Stimulated activated CD8-positive, alpha-beta memory T cell treated with anti-CD3 and anti-CD28 coated beads, Interleukin-12 subunit alpha, Interleukin-12 subunit beta, amount 100 ng/mL, for 24 hours (primary cell): ENCODE measurements at regions not wholly inside any gene's neighbourhood (a gene's known extent, or its start where the extent isn't known, plus 50 kb on each side); places are given as distances from the start of the nearest gene placed in this dataset.

Source experiments
- DNase-seq: peaks from one replicate; pipeline ENCODE4 v3.0.0-alpha.2; 2020; ENCODE audit errors: extremely low read depth

- no peak for DNase-seq
Measured at GRCh38 chr11:95717314-95717713, 72.3 kb downstream of the FAM76B start.

DNA sequence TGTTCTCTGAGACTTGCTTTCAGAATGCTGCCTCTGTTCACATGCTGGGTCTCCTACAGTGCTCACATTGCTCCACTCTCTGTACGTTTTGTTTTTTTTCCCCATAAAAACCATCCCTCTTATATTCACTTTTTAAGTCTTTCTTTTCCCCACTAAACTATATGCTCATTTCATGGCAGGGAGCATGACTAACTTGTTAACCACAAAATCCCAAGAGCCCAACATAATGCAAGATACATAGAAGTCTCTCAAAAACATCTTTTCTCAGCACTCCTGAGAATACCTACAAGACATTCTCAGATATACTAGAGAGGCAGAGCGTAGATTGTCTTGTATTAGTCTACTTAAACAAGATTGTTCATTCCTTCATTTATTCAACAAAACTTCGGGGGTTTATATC lies 73.3 kb downstream of the FAM76B start:
- DNase-seq = no peak

DNA sequence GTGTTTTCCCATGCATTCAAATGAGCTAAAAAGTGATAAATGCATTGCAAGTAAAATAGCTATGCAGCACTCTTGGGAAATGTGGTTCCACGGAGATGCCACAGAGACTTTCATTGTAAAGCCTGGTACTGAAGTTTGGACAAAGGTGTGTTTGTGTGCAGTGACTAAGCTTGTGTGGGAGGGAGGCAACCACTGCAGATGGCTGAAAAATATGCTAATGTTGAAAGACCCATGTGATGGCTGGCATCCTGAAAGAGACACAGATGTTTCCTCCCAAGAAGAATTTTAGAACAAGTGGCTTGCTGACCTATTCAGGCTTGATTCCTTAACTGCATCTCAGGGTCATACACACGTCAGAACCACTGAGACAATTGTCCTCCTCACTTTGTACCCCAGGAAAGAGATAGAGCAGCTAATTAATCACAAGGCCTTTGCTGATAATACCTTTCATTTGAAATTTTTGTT lies 73.8 kb downstream of the FAM76B start:
- DNase-seq = no peak

DNA sequence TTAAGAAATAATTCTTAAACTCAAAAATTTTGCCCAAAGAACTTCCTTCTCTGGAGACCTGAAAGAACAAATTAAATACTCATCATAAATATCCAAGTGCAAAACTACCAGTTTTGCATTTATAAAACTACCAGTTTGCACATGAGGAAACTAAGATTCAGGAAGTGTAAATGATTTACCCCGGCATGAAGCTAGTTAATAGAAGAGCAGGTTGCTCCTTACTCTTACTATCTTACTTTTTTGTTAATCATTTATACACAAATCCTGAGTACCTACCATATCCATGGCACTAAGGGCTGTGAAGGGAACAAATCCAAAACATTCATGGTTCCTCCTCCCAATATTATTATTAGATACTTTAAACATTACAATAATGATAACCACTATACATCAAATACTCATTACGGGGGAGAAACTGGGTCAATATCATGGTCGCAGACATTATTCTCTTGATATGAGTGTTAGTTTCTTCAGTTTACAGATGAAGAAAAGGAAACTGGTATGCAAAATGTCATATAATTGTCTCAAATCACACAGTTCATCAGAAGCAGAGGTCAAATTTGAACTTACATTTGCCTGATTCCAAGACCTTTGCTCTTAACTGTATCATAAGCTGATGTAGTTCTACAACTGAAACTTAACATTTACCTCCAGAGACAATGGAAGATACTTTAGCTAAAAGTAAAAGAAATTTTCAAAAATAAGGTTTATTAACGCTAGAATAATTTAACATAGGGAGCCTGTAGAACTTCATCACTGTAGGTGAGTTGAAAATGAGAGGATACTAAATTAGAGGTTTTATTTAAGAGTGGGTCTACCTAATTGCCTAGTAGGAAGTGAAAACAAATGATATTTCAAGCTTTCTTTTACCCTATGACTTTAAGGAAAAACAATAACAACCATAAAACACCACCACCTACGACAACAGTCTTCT lies 74.5 kb downstream of the FAM76B start:
- DNase-seq = no peak

DNA sequence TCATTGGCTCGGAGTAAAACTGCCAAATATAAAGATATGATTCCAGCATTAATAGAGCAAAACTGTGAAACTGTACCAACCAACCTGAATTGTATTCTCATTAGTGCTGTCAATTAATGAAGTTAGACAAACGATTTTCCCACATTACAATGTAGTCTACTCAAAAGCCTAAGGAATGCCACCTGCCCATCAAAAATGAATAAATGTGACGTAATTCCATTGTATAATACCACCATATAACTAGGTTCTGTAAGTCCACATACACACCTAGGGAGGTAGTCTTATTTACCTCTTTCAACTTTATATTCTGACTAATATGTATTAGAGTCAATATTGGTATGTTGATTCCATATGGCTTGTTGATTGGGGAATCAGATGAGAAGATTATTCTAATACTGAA lies 76.2 kb downstream of the FAM76B start:
- DNase-seq = no peak

DNA sequence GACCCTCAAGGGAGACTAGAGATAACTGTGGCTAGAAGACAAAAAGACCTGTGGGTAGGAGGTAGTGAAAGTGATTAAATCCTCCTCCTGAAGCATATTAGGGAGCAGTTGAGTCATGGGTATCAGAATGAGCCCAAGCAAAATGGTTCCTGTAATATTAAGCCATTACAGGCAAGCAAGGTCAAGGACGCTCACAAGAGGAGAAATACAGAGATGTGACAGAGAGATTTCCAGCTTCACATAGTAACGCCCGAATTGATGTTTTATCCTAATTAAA lies 77.7 kb downstream of the FAM76B start:
- DNase-seq = no peak

- no peak for DNase-seq
Measured at GRCh38 chr11:95711162-95711944, 78.2 kb downstream of the FAM76B start.

GRCh38 chr11:95708681-95709080 lies 80.9 kb downstream of the FAM76B start:
- DNase-seq = no peak

GRCh38 chr11:95706974-95707387 lies 82.6 kb downstream of the FAM76B start:
- no peak for DNase-seq

DNA sequence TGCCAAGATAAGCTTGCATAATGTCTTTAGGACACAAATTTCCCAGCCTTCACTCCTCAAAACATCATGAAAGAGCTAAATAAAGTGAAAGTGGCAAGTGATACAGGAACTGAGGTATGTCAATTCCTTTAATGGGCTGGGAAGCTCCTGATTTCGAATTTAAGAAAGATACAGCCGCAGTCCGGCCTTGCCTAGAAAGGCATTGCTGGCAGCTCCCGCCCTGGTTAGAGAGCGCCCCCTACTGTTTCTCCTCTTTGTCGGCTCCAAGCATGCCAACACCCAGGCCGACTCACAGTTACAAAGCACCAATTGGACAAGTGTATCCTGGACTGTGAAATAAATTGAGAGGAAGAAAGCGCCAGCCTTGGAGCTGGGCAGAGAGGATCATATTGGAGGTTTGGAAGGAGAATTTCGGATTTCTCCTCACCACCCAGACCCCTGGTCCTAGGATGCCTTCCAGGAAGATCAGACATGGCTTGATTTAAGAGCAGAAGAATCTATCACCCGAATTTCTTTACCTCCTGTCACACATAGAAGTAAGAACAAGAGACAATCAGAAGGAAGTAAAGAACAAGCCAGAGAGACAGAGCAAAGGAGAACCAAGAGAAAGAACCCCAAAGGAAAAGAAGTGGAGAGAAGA lies 84.0 kb downstream of the FAM76B start:
- DNase-seq = peak; percentile 54

DNA sequence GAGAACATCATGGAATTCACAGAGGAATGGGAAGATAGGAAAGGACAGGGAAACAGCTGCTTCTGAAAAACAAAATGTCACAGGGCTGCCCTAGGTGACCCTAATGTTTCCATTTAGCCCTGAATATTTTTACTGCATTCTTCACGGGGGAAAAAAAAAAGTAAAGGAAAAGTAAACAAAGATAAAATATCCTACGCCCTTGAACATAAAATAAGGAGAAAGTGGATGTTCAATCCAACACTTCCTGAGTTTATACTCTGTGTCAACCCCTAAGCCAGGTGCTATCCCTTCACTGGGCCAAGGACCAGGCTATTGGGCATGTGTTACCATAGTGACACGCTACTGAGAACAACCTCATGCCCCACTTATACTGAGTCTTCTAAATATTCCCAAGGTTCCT lies 84.7 kb downstream of the FAM76B start:
- no peak for DNase-seq

DNA sequence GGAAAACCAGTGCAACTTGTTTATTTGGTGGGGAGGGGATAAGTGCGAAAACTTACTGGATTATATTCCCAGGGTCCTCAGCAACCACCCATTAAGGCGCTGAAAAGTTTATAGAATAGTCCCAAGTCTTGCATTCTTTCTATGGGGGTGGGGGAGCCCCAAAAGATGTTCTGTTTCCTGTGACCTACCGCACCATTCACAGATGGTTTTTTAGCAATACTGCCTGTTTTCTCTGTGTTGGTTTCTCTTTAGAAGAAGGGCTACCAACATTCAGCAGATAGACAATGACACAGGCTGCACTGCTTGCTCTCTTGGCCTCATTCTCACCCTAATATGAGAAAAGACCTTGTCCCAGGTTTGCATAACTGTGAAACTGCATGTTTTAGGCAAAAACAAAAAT lies 86.5 kb downstream of the FAM76B start:
- DNase-seq = no peak

DNA sequence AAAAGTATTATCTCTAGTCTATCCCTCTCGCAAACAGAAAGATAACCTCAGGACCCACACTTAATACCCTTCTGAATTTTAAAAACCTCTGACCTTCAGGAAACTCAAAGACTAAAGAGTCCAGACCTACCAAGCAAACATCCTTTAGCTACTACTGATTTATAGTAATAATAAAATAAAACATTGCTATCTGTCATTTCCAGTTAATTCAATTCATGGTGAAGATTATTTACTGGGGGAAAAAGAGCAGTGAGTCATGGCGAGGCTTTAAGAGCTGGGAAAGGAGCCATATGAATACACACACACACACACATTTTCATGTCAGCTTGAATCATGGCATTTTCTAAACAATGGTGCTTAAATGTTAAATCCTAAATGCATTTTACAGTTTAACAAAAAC lies 87.1 kb downstream of the FAM76B start:
- DNase-seq = no peak

DNA sequence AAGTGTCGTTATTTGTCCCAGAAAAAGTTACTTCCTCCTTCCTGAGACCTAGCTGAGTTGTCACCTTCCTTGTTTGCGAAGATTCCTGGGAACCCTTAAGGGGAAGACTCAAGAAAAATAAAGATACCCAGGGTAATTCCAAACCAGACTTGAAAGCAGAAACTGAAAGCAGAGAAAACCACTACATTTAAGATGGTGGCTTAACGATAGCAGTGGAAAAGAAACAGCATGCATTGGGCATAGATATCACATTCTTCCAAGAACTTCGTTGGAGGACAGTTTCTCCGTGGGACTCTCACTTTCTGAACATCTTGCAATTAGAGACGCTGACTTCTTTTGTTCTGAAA lies 89.1 kb downstream of the FAM76B start:
- DNase-seq = no peak

DNA sequence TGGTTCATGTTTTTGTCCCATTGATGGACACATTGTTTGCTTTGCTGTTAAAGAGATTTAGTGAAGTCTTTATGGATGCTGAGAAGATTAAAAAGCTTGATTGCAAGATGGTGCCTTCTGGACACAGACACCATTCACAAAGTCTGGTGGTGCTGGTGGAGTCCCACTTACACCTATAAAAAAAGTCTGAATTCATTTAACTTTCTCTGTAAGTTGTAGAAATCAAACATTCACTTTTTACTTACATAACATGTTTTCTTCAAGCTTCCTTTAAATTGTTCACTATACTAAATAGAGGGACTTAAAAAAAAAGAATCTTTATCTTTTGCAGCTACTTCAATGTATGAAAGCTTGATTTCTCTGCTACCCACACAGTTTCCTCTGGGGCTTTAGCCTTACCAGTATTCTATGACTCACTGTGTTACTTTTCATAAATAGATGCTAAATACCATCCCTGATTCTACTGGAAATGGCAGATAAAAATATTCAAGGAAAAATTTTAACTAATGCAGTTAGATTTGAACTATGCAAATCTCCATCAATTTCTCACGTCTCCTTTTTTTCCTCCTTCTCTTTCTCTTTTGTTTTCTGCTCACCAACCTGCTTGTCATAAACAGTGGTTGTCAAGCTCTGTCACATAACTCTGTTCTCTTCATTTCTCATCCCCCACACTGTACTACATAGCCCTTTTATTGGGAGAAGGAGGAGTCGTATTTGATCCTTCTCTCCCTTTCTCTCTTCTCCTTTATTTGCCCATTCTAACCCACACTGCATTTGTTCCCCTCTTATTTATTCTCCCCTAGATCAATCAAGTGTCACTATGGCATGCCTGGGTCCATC lies 89.7 kb downstream of the FAM76B start:
- DNase-seq = no peak

- DNase-seq = no peak
Measured at GRCh38 chr11:95698676-95699557, 90.7 kb downstream of the FAM76B start.

DNA sequence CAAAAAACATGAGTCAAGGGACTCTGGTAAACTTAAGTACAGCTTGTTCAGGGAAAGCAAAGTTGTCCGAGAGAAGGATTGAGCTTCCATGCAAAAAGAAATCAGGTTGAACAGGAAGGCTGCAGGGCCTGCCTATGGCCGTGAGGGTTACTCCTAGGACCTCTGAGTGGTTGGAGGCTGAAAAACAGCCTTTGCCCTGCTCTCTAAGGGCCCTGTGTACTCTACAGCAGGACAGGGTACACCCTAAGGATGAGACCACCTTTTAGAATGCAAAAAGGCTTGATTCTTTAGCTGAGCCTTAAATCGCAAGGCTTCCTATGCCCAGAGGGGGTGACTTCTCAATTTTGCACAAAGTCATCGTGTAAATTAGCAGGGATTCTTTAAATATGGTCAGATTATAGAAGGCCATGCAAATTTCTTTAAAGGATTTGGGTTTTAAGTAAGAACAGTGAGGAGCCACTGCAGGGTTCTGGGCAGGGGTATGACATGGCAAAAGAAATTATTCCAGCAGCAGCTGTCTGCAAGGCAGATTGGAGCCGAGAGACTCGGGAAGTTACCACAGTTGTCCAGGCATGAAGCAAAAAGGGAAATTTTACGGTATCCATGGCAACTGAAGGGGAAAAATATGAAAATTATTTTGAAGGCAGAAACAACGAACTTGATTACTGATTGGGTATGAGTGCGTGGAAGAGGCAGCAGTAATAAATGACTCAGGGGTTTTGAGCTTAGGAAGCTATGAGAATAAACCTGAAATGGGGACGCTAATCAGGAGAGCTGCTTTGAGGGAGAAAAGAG lies 91.8 kb downstream of the FAM76B start:
- DNase-seq = no peak

- no peak for DNase-seq
Measured at GRCh38 chr11:95695181-95695580, 94.4 kb downstream of the FAM76B start.

DNA sequence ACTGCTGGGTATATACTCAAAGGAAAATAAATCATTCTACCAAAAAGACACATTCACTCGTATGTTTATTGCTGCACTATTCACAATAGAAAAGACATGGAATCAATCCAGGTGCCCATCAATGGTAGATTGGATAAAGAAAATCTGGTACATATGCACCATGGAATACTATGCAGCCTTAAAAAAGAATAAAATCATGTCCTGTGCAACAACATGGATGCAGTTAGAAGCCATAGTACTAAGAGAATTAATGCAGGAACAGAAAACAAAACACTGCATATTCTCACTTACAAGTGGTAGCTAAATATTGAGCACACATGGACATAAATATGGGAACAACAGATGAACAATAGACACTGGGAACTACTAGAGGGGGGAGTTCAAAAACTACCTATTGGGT lies 96.3 kb downstream of the FAM76B start:
- no peak for DNase-seq
